GM12873 (cell line): ENCODE measurements at regions not wholly inside any gene's neighbourhood (a gene's known extent, or its start where the extent isn't known, plus 50 kb on each side); places are given as distances from the start of the nearest gene placed in this dataset.

Experiments used
- TF ChIP-seq, protein P1 (sequence below): IDR thresholded peaks from 2 replicates; pipeline ENCODE4 v1.5.1; 2012; ENCODE audit warnings: low read depth, mild to moderate bottlenecking, moderate library complexity, low read length, control low read depth; ENCODE audit not compliant: insufficient read depth; ENCODE audit errors: missing control alignments

DNA sequence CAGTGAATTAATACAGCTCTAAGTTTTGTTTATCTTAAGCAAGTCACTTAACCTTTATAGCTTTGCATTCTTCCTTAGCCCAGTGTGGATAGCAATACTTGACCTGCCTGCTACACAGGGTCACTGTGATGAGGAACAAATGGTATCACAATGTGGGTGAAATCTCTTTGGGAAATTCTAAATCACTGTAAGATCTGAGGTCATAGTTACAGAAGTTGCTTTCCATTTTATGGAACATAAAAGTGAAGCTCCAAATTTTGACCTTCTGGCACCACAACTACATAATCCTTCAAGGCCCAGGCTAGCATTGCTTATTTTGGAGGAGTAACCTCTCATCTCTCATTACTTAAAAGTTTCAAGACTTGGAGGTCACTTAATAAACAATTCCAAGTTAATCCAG, 227.7 kb downstream of the USP46 start:
- TF ChIP-seq, protein P1, sequence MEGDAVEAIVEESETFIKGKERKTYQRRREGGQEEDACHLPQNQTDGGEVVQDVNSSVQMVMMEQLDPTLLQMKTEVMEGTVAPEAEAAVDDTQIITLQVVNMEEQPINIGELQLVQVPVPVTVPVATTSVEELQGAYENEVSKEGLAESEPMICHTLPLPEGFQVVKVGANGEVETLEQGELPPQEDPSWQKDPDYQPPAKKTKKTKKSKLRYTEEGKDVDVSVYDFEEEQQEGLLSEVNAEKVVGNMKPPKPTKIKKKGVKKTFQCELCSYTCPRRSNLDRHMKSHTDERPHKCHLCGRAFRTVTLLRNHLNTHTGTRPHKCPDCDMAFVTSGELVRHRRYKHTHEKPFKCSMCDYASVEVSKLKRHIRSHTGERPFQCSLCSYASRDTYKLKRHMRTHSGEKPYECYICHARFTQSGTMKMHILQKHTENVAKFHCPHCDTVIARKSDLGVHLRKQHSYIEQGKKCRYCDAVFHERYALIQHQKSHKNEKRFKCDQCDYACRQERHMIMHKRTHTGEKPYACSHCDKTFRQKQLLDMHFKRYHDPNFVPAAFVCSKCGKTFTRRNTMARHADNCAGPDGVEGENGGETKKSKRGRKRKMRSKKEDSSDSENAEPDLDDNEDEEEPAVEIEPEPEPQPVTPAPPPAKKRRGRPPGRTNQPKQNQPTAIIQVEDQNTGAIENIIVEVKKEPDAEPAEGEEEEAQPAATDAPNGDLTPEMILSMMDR: no peak

DNA sequence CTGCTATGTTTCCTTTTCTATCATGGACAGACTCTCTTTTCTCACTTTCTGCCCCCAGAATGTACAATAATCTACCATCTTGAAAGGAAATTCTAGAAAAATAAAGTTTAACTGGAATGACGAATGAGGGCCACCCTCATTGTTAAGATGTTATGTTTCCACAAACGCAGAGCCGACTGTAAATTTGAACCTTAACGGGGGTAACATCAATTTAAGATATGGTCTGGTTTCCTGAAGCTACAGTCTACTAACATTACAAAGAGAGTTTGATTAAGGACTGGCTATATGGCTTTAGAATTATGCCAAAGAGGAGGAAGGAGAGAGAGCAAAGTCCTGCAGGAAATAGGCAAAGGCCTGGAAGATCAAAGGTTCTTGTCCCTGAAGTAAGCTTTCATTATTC, 227.2 kb downstream of the USP46 start:
- TF ChIP-seq, protein P1: no peak

GRCh38 chr4:52472444-52472843, 186.7 kb downstream of the USP46 start:
- TF ChIP-seq, protein P1: no peak

- TF ChIP-seq, protein P1: no peak
Observed at GRCh38 chr4:52477191-52477780, 181.8 kb downstream of the USP46 start.

DNA sequence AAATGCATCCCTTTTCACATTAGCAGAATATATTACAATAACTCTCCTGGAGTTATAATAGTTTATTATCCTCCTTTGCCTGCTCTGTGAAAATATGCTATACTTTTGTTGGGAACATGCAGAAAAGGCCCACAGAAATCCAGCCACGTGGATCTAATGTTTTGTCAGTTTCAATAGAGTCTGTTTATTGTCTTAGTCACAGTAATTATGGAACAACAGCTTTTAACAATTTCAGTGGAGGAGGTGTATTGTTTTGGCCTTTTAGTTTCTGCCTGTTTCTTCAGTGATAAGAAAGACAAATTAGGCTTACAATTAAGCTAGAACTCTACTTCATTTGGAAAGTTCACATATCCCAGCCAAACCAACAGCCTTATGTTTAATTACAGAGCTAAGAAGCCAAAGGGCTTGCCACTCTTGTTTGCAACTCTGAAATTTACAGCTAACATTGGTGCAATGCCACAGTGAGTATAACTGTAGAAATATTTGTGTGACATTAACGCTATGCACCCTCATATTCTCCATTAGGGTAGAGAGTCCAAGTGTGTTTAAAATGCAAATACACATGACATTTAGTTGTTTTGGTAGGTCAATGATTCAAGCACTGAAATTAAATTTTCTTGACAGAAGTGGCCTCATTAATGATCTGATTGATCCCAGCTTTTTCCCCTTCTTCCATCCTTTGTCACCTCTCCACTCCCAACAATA, 175.8 kb downstream of the USP46 start:
- TF ChIP-seq, protein P1: no peak

DNA sequence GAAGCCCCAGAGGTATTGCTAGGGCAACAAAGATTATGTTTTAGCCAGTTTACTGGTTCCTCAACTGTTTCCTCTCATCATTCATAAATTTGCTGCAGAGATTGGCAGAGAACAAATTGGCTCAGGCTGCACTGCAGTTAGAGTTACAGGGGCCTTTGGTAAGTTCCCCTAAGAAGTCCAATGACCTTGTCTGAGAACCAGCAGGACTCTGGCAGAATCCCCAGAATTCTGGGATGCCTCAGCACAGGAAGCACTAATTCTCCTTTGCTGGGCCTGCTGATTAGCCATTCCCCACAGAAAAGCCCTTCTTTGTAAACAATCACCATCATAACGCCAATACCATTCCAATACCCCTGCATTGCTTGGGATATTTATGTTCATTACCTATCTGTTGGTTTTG, 151.3 kb downstream of the USP46 start:
- TF ChIP-seq, protein P1: no peak

DNA sequence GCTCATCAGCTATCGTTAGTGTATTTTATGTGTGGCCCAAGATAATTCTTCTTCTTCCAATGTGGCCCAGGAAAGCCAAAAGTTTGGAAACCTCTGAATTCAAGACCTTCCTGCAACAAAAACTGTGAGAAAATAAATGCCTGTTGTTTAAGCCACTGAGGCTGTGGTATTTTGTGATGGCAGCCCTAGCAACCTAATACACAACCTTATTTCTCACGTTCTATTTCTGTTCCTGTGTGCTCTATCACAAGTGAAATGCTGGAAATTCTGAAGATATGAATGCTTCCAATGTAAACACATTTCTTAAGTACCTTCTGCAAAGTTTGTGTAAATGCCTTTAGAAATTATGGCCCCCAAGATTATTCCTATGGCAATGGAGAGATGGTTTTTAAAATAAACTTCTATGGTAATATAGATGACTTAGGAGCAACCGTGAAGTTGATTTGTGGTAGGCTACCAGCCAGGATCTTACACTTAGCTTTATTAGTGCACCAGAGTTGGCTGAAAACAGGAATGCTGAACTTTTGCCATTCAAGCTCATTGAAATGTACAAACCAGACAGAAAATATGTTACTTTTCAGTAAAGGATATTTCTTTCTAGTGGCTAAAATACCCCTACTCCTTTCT, 148.0 kb downstream of the USP46 start:
- TF ChIP-seq, protein P1: no peak
